ENCODE measurements at regions not wholly inside any gene's neighbourhood (a gene's known extent, or its start where the extent isn't known, plus 50 kb on each side); places are given as distances from the start of the nearest gene placed in this dataset.

DNA sequence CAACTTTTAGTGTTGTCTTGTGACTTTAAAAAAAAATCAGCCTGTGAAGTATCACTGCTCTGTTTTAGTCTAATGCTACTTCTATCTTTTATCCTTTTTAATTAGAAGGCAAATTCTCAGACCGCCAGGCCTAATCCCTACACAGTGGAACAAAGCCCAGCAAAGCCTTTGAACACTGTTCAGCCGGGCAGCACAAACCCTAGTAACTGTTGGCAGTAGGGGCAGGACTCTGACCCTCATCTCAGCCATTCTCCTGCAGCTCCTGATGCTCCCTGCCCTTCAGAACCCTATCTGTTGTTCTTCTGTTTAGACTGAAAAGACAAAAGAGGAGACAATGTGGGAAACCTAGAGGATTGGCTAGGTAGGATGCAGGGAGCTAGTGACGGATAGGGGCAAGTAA is 78.0 kb upstream of the OTX2 start:
- Histone ChIP-seq H2BK120ac (ENCODE audit: low read depth, low read length) (peak overlapping the region; percentile 37), H3K9ac (ENCODE audit: low read length) (no peak overlapping the region), H3K36me3 (ENCODE audit: control insufficient read depth in 1 of 2, insufficient read depth in 2 of 2, low read depth in 1 of 2, low read length in 2 of 2) (no peaks in the 10 kb centered on the region), H3K4me2 (ENCODE audit: low read length, poor library complexity, severe bottlenecking) (no peak overlapping the region), H2BK15ac (ENCODE audit: low read depth, poor library complexity, severe bottlenecking) (no peak overlapping the region), H3K79me1 (replicated peaks; ENCODE audit: low read length, poor library complexity, severe bottlenecking) (no peaks in the 10 kb centered on the region), H3K9me3 (ENCODE audit: control insufficient read depth, low read length) (no peaks in the 10 kb centered on the region), H3K4me1 (ENCODE audit: control insufficient read depth, insufficient read depth, low read depth, low read length) (no peaks in the 10 kb centered on the region), H3K23ac (ENCODE audit: low read length in 2 of 2) (no peak overlapping the region), H3K27ac (ENCODE audit: low read length, poor library complexity, severe bottlenecking) (no peak overlapping the region), H4K8ac (ENCODE audit: low read length) (no peak overlapping the region), H2BK12ac (ENCODE audit: low read length in 2 of 2) (no peak overlapping the region), H2AK5ac (ENCODE audit: low read length, severe bottlenecking) (no peak overlapping the region), H3K14ac (ENCODE audit: low read length in 2 of 2) (no peak overlapping the region), H3K4ac (ENCODE audit: low read depth in 1 of 2, low read length in 2 of 2) (no peak overlapping the region), H3K27me3 (ENCODE audit: control insufficient read depth in 1 of 2, insufficient read depth in 1 of 2, low read length in 2 of 2) (peaks cover 9 to 16% of the 10 kb centered on the region in 2 experiments), H3K4me3 (ENCODE audit: insufficient read depth in 1 of 2, low read depth in 1 of 2, low read length in 2 of 2) (no peak overlapping the region), H4K91ac (ENCODE audit: low read length) (no peak overlapping the region), H3K18ac (ENCODE audit: low read depth in 1 of 2, low read length in 2 of 2) (no peak overlapping the region), H2AFZ (ENCODE audit: low read depth, low read length) (no peak overlapping the region), H2BK5ac (ENCODE audit: low read depth, low read length, poor library complexity, severe bottlenecking) (no peak overlapping the region)
- no peak for DNase-seq
- 70% methylated on average over 3 of the region's 3 CpGs for WGBS

DNA sequence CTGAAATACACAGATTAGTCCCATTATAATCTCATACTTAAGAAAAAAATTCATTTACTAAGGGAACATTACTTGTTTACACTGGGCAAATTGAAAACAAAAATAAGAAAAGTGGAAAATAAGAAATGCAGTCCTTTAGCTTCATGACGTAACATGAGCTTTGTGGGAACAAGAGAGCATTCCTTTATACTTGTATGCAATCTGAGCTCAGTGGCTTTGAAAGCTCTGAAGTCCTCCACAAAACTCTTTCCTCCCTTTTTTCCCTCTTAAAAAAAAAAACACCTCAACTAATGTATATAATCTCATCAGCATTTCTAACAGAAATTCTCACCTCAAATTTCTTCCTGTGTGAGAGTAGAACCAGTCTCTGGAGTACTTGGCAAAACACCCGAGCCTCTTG is 76.9 kb upstream of the OTX2 start:
- Histone ChIP-seq H3K18ac (ENCODE audit: low read depth in 1 of 2, low read length in 2 of 2) (no peak overlapping the region), H3K4me3 (ENCODE audit: insufficient read depth in 1 of 2, low read depth in 1 of 2, low read length in 2 of 2) (no peak overlapping the region), H3K27ac (ENCODE audit: low read length, poor library complexity, severe bottlenecking) (no peak overlapping the region), H3K4me2 (ENCODE audit: low read length, poor library complexity, severe bottlenecking) (no peak overlapping the region), H2BK5ac (ENCODE audit: low read depth, low read length, poor library complexity, severe bottlenecking) (no peak overlapping the region), H4K91ac (ENCODE audit: low read length) (no peak overlapping the region), H2AK5ac (ENCODE audit: low read length, severe bottlenecking) (no peak overlapping the region), H3K4ac (ENCODE audit: low read depth in 1 of 2, low read length in 2 of 2) (no peak overlapping the region), H2AFZ (ENCODE audit: low read depth, low read length) (no peak overlapping the region), H2BK120ac (ENCODE audit: low read depth, low read length) (no peak overlapping the region), H4K8ac (ENCODE audit: low read length) (no peak overlapping the region), H2BK15ac (ENCODE audit: low read depth, poor library complexity, severe bottlenecking) (no peak overlapping the region), H3K79me1 (replicated peaks; ENCODE audit: low read length, poor library complexity, severe bottlenecking) (no peaks in the 10 kb centered on the region), H3K23ac (ENCODE audit: low read length in 2 of 2) (no peak overlapping the region), H3K9ac (ENCODE audit: low read length) (no peak overlapping the region), H3K4me1 (ENCODE audit: control insufficient read depth, insufficient read depth, low read depth, low read length) (no peaks in the 10 kb centered on the region), H3K27me3 (ENCODE audit: control insufficient read depth in 1 of 2, insufficient read depth in 1 of 2, low read length in 2 of 2) (peaks cover 3 to 7% of the 10 kb centered on the region in 2 experiments), H2BK12ac (ENCODE audit: low read length in 2 of 2) (no peak overlapping the region), H3K36me3 (ENCODE audit: control insufficient read depth in 1 of 2, insufficient read depth in 2 of 2, low read depth in 1 of 2, low read length in 2 of 2) (no peaks in the 10 kb centered on the region), H3K14ac (ENCODE audit: low read length in 2 of 2) (no peak overlapping the region), H3K9me3 (ENCODE audit: control insufficient read depth, low read length) (no peaks in the 10 kb centered on the region)
- 82% methylated on average over 2 of the region's 2 CpGs for WGBS
- no peak for DNase-seq

DNA sequence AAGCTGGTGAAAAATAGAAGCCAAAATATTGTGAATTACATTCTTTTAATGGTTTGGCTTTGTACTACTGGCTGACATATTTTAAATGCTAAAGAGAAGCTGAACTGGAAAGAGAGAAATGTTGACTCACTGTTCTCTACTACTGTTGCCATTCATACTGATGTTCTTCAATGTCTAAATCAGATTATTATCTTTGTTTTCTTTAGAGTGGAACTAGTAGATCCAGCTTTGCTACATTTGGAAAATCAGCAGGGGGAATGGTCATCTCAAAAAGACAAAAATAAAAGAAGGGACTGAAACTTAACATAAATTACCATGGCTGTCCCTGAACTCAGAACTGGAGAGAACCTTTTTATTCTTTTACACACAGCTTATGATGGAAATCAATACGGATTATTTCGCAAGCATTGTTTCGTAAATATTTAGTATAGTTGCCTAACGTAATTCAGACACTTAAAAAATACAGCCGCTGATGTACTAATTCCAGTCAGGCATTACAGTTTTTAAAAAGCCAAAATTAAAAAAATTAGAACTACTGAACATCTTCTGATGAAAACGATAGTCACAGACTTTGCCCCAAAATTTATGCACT is 76.3 kb upstream of the OTX2 start:
- Histone ChIP-seq H2AK5ac (ENCODE audit: low read length, severe bottlenecking) (no peak overlapping the region), H2BK12ac (ENCODE audit: low read length in 2 of 2) (no peak overlapping the region), H2BK15ac (ENCODE audit: low read depth, poor library complexity, severe bottlenecking) (no peak overlapping the region), H3K4me2 (ENCODE audit: low read length, poor library complexity, severe bottlenecking) (no peak overlapping the region), H3K79me1 (replicated peaks; ENCODE audit: low read length, poor library complexity, severe bottlenecking) (no peaks in the 10 kb centered on the region), H3K36me3 (ENCODE audit: control insufficient read depth in 1 of 2, insufficient read depth in 2 of 2, low read depth in 1 of 2, low read length in 2 of 2) (no peaks in the 10 kb centered on the region), H4K8ac (ENCODE audit: low read length) (no peak overlapping the region), H3K18ac (ENCODE audit: low read depth in 1 of 2, low read length in 2 of 2) (no peak overlapping the region), H3K14ac (ENCODE audit: low read length in 2 of 2) (no peak overlapping the region), H3K27me3 (ENCODE audit: control insufficient read depth in 1 of 2, insufficient read depth in 1 of 2, low read length in 2 of 2) (peaks cover 3 to 7% of the 10 kb centered on the region in 2 experiments), H2AFZ (ENCODE audit: low read depth, low read length) (no peak overlapping the region), H3K4me1 (ENCODE audit: control insufficient read depth, insufficient read depth, low read depth, low read length) (no peaks in the 10 kb centered on the region), H3K4ac (ENCODE audit: low read depth in 1 of 2, low read length in 2 of 2) (no peak overlapping the region), H3K9ac (ENCODE audit: low read length) (no peak overlapping the region), H3K23ac (ENCODE audit: low read length in 2 of 2) (no peak overlapping the region), H4K91ac (ENCODE audit: low read length) (no peak overlapping the region), H3K4me3 (ENCODE audit: insufficient read depth in 1 of 2, low read depth in 1 of 2, low read length in 2 of 2) (no peak overlapping the region), H2BK120ac (ENCODE audit: low read depth, low read length) (no peak overlapping the region), H3K27ac (ENCODE audit: low read length, poor library complexity, severe bottlenecking) (no peak overlapping the region), H3K9me3 (ENCODE audit: control insufficient read depth, low read length) (no peaks in the 10 kb centered on the region), H2BK5ac (ENCODE audit: low read depth, low read length, poor library complexity, severe bottlenecking) (no peak overlapping the region)
- no peak for DNase-seq
- 91% methylated on average over 5 of the region's 6 CpGs for WGBS

DNA sequence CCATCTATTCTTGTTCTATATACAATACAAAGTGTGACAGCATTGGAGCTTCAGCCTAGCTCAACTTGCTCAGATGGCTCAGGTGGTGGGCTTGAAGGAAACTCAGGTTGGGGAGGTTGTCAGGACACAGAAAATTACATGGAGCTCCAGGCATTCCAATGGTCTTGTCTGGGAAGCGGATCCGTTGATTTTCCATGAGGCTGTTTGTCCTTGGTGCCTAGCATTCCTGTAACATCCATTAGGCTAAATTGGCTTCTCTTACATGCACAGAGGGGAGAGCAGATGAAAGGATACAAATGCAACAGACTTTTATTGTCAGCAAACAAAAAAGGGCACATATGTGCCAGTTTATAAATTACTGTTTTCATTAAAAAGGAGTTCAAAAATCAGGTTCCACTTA is 75.5 kb upstream of the OTX2 start:
- Histone ChIP-seq H2BK15ac (ENCODE audit: low read depth, poor library complexity, severe bottlenecking) (no peak overlapping the region), H3K14ac (ENCODE audit: low read length in 2 of 2) (no peak overlapping the region), H2AK5ac (ENCODE audit: low read length, severe bottlenecking) (no peak overlapping the region), H3K4me1 (ENCODE audit: control insufficient read depth, insufficient read depth, low read depth, low read length) (no peaks in the 10 kb centered on the region), H3K4me3 (ENCODE audit: insufficient read depth in 1 of 2, low read depth in 1 of 2, low read length in 2 of 2) (no peak overlapping the region), H4K8ac (ENCODE audit: low read length) (no peak overlapping the region), H4K91ac (ENCODE audit: low read length) (no peak overlapping the region), H2BK120ac (ENCODE audit: low read depth, low read length) (no peak overlapping the region), H2BK12ac (ENCODE audit: low read length in 2 of 2) (no peak overlapping the region), H2AFZ (ENCODE audit: low read depth, low read length) (no peak overlapping the region), H3K27me3 (ENCODE audit: control insufficient read depth in 1 of 2, insufficient read depth in 1 of 2, low read length in 2 of 2) (peaks cover 3 to 7% of the 10 kb centered on the region in 2 experiments), H3K23ac (ENCODE audit: low read length in 2 of 2) (no peak overlapping the region), H3K27ac (ENCODE audit: low read length, poor library complexity, severe bottlenecking) (no peak overlapping the region), H3K79me1 (replicated peaks; ENCODE audit: low read length, poor library complexity, severe bottlenecking) (no peaks in the 10 kb centered on the region), H2BK5ac (ENCODE audit: low read depth, low read length, poor library complexity, severe bottlenecking) (no peak overlapping the region), H3K18ac (ENCODE audit: low read depth in 1 of 2, low read length in 2 of 2) (no peak overlapping the region), H3K4ac (ENCODE audit: low read depth in 1 of 2, low read length in 2 of 2) (no peak overlapping the region), H3K36me3 (ENCODE audit: control insufficient read depth in 1 of 2, insufficient read depth in 2 of 2, low read depth in 1 of 2, low read length in 2 of 2) (no peaks in the 10 kb centered on the region), H3K9ac (ENCODE audit: low read length) (no peak overlapping the region), H3K4me2 (ENCODE audit: low read length, poor library complexity, severe bottlenecking) (no peak overlapping the region), H3K9me3 (ENCODE audit: control insufficient read depth, low read length) (no peaks in the 10 kb centered on the region)
- no peak for DNase-seq
- 33% methylated on average over 2 of the region's 2 CpGs for WGBS
